ENCODE measurements at regions not wholly inside any gene's neighbourhood (a gene's known extent, or its start where the extent isn't known, plus 50 kb on each side); places are given as distances from the start of the nearest gene placed in this dataset.
"Not testable (repeated sequence)": the region's sequence is repeated elsewhere in the genome, so short reads cannot be mapped to it uniquely, and the experiment has no call there.

GRCh38 chr9:25322142-25322541, 356.1 kb downstream of the TUSC1 start:
- H3K36me3 ChIP-seq = no peaks in the 10 kb centered on the region
- TF ChIP-seq POLR2AphosphoS5 (IDR thresholded peaks at IDR 0.05) = no peak
- TF ChIP-seq CTCF (IDR thresholded peaks at IDR 0.05 in 8 of 11, conservative IDR thresholded peaks at IDR 0.05 in 3 of 11) = no peak
- TF ChIP-seq POLR2A (IDR thresholded peaks at IDR 0.05) = no peak
- WGBS, 5 donors = 75 to 85% (median 78%) methylated on average over 8 of the region's 8 CpGs
- intact Hi-C loops (cut with DNase I; ENCODE audit: low total_unique reads) = no loop called here
- no peak overlapping the region for H3K27ac ChIP-seq
- no peak overlapping the region for H3K4me3 ChIP-seq
- DNase-seq = no peak
- H3K9me3 ChIP-seq = peaks cover 0 to 7% (median 0%) of the 10 kb centered on the region in 8 donors
- no peaks in the 10 kb centered on the region for H3K4me1 ChIP-seq
- H3K27me3 ChIP-seq (replicated peaks in 1 of 7) = no peaks in the 10 kb centered on the region

- H3K36me3 ChIP-seq = no peaks in the 10 kb centered on the region
- WGBS, 5 donors = 73 to 95% (median 84%) methylated on average over 1 of the region's 1 CpG
- TF ChIP-seq POLR2A (IDR thresholded peaks at IDR 0.05) = no peak
- no peak for TF ChIP-seq CTCF (IDR thresholded peaks at IDR 0.05 in 8 of 11, conservative IDR thresholded peaks at IDR 0.05 in 3 of 11)
- no peak for TF ChIP-seq POLR2AphosphoS5 (IDR thresholded peaks at IDR 0.05)
- no peak overlapping the region for H3K27ac ChIP-seq
- no peaks in the 10 kb centered on the region for H3K27me3 ChIP-seq (replicated peaks in 1 of 7)
- intact Hi-C loops (cut with DNase I; ENCODE audit: low total_unique reads) = no loop called here
- no peak for DNase-seq
- H3K4me3 ChIP-seq = no peak overlapping the region
- H3K4me1 ChIP-seq = no peaks in the 10 kb centered on the region
- peaks cover 0 to 32% (median 3%) of the 10 kb centered on the region in 8 donors for H3K9me3 ChIP-seq
Observed at GRCh38 chr9:25310961-25311360, 367.3 kb downstream of the TUSC1 start.

GRCh38 chr9:25308549-25308948, 369.7 kb downstream of the TUSC1 start:
- WGBS, 5 donors = 77 to 85% (median 82%) methylated on average over 1 of the region's 1 CpG

GRCh38 chr9:25302601-25303000, 375.6 kb downstream of the TUSC1 start:
- TF ChIP-seq POLR2AphosphoS5 (IDR thresholded peaks at IDR 0.05) (no peak), POLR2A (IDR thresholded peaks at IDR 0.05) (no peak)
- Histone ChIP-seq H3K9me3 (peaks cover 0 to 11% (median 1%) of the 10 kb centered on the region in 8 donors), H3K4me1 (no peaks in the 10 kb centered on the region), H3K27ac (no peak overlapping the region), H3K27me3 (replicated peaks in 1 of 7) (no peaks in the 10 kb centered on the region), H3K36me3 (no peaks in the 10 kb centered on the region), H3K4me3 (no peak overlapping the region)
- 40 to 57% (median 45%) methylated on average over 1 of the region's 1 CpG for whole genome bisulfite sequencing, 5 donors
- intact Hi-C loops (cut with DNase I; ENCODE audit: low total_unique reads) = no loop called here
- DNase-seq = no peak

More at GRCh38 chr9:25308549-25308948, 369.7 kb downstream of the TUSC1 start:
- TF ChIP-seq POLR2A (IDR thresholded peaks at IDR 0.05) (no peak), POLR2AphosphoS5 (IDR thresholded peaks at IDR 0.05) (no peak), CTCF (IDR thresholded peaks at IDR 0.05 in 8 of 11, conservative IDR thresholded peaks at IDR 0.05 in 3 of 11) (no peak)
- Histone ChIP-seq H3K4me3 (no peak overlapping the region), H3K4me1 (no peaks in the 10 kb centered on the region), H3K9me3 (peaks cover 0 to 32% (median 3%) of the 10 kb centered on the region in 8 donors), H3K27me3 (replicated peaks in 1 of 7) (no peaks in the 10 kb centered on the region), H3K36me3 (no peaks in the 10 kb centered on the region), H3K27ac (no peak overlapping the region)
- DNase-seq = no peak
- intact Hi-C loops (cut with DNase I; ENCODE audit: low total_unique reads) = no loop called here

- H3K9me3 ChIP-seq; H3K27me3 ChIP-seq (replicated peaks in 1 of 7); intact Hi-C loops (cut with DNase I; ENCODE audit: low total_unique reads); H3K27ac ChIP-seq; H3K4me3 ChIP-seq; H3K36me3 ChIP-seq; H3K4me1 ChIP-seq; DNase-seq: not testable (repeated sequence)
- 80 to 89% (median 84%) methylated on average over 5 of the region's 5 CpGs for WGBS, 5 donors
Observed at GRCh38 chr9:25288195-25288594, 390.0 kb downstream of the TUSC1 start.

Data from spleen (tissue), 11 donors.